ENCODE measurements at regions not wholly inside any gene's neighbourhood (a gene's known extent, or its start where the extent isn't known, plus 50 kb on each side); places are given as distances from the start of the nearest gene placed in this dataset.
"Not testable (repeated sequence)": the region's sequence is repeated elsewhere in the genome, so short reads cannot be mapped to it uniquely, and the experiment has no call there.

- no peak for DNase-seq (ENCODE audit: extremely low read depth in 1 of 11, low read depth in 9 of 11, low spot score in 4 of 11)
Measured at GRCh38 chr5:106476630-106477029, 1194.1 kb downstream of the EFNA5 start.

- DNase-seq (ENCODE audit: extremely low read depth in 1 of 11, low read depth in 9 of 11, low spot score in 4 of 11), result peak in 3 of 11 donors; percentile 2 to 18 (median 16)
Measured at GRCh38 chr5:106474066-106474465, 1196.7 kb downstream of the EFNA5 start.

- DNase-seq (ENCODE audit: extremely low read depth in 1 of 11, low read depth in 9 of 11, low spot score in 4 of 11), result no peak
Measured at GRCh38 chr5:106459541-106459940, 1211.2 kb downstream of the EFNA5 start.

- peak in 7 of 11 donors; percentile 12 to 25 (median 15) for DNase-seq (ENCODE audit: extremely low read depth in 1 of 11, low read depth in 9 of 11, low spot score in 4 of 11)
Measured at GRCh38 chr5:106454651-106455415, 1215.9 kb downstream of the EFNA5 start.

GRCh38 chr5:106454050-106454449 lies 1216.7 kb downstream of the EFNA5 start:
- no peak for DNase-seq (ENCODE audit: extremely low read depth in 1 of 11, low read depth in 9 of 11, low spot score in 4 of 11)

- DNase-seq (ENCODE audit: extremely low read depth in 1 of 11, low read depth in 9 of 11, low spot score in 4 of 11), result no peak
Measured at GRCh38 chr5:106451998-106452397, 1218.7 kb downstream of the EFNA5 start.

- no peak for DNase-seq (ENCODE audit: extremely low read depth in 1 of 11, low read depth in 9 of 11, low spot score in 4 of 11)
Measured at GRCh38 chr5:106443746-106444145, 1227.0 kb downstream of the EFNA5 start.

GRCh38 chr5:106435185-106435584 lies 1235.6 kb downstream of the EFNA5 start:
- no peak for DNase-seq (ENCODE audit: extremely low read depth in 1 of 11, low read depth in 9 of 11, low spot score in 4 of 11)

GRCh38 chr5:106430733-106431132 lies 1240.0 kb downstream of the EFNA5 start:
- not testable (repeated sequence) for DNase-seq (ENCODE audit: extremely low read depth in 1 of 11, low read depth in 9 of 11, low spot score in 4 of 11)

- no peak for DNase-seq (ENCODE audit: extremely low read depth in 1 of 11, low read depth in 9 of 11, low spot score in 4 of 11)
Measured at GRCh38 chr5:106423109-106423897, 1247.4 kb downstream of the EFNA5 start.

- no peak for DNase-seq (ENCODE audit: extremely low read depth in 1 of 11, low read depth in 9 of 11, low spot score in 4 of 11)
Measured at GRCh38 chr5:106420102-106420501, 1250.6 kb downstream of the EFNA5 start.

- no peak for DNase-seq (ENCODE audit: extremely low read depth in 1 of 11, low read depth in 9 of 11, low spot score in 4 of 11)
Measured at GRCh38 chr5:106418196-106418595, 1252.5 kb downstream of the EFNA5 start.

GRCh38 chr5:106417566-106417965 lies 1253.2 kb downstream of the EFNA5 start:
- no peak for DNase-seq (ENCODE audit: extremely low read depth in 1 of 11, low read depth in 9 of 11, low spot score in 4 of 11)

GRCh38 chr5:106417163-106417562 lies 1253.6 kb downstream of the EFNA5 start:
- DNase-seq (ENCODE audit: extremely low read depth in 1 of 11, low read depth in 9 of 11, low spot score in 4 of 11), result no peak

GRCh38 chr5:106415541-106415940 lies 1255.2 kb downstream of the EFNA5 start:
- DNase-seq (ENCODE audit: extremely low read depth in 1 of 11, low read depth in 9 of 11, low spot score in 4 of 11), result no peak

- DNase-seq (ENCODE audit: extremely low read depth in 1 of 11, low read depth in 9 of 11, low spot score in 4 of 11), result no peak
Measured at GRCh38 chr5:106414342-106414741, 1256.4 kb downstream of the EFNA5 start.

GRCh38 chr5:106412606-106413005 lies 1258.1 kb downstream of the EFNA5 start:
- no peak for DNase-seq (ENCODE audit: extremely low read depth in 1 of 11, low read depth in 9 of 11, low spot score in 4 of 11)

- no peak for DNase-seq (ENCODE audit: extremely low read depth in 1 of 11, low read depth in 9 of 11, low spot score in 4 of 11)
Measured at GRCh38 chr5:106408570-106408969, 1262.2 kb downstream of the EFNA5 start.

GRCh38 chr5:106408141-106408540 lies 1262.6 kb downstream of the EFNA5 start:
- DNase-seq (ENCODE audit: extremely low read depth in 1 of 11, low read depth in 9 of 11, low spot score in 4 of 11), result no peak

- DNase-seq (ENCODE audit: extremely low read depth in 1 of 11, low read depth in 9 of 11, low spot score in 4 of 11), result no peak
Measured at GRCh38 chr5:106401561-106401960, 1269.2 kb downstream of the EFNA5 start.
